Ovary (tissue), 7 donors: ENCODE measurements at regions not wholly inside any gene's neighbourhood (a gene's known extent, or its start where the extent isn't known, plus 50 kb on each side); places are given as distances from the start of the nearest gene placed in this dataset.

ENCODE experiments used
- DNase-seq, 5 donors: peaks; one replicate each; pipeline ENCODE4 v3.0.0-alpha.2; 2019 to 2020
- H3K27ac ChIP-seq, 2 donors: fragments of 200-600 bp; one replicate each; pipeline versions ENCODE4 v1.5.1 to v1.8.0; 2019 to 2022
- H3K27me3 ChIP-seq: fragments of 200-600 bp; one replicate; pipeline ENCODE4 v1.8.0; 2022
- H3K36me3 ChIP-seq: fragments of 200-600 bp; sonication (generic); one replicate; pipeline ENCODE4 v1.5.1; 2019
- H3K4me1 ChIP-seq: one replicate; pipeline ENCODE4 v1.8.1; 2013; ENCODE audit warnings: mild to moderate bottlenecking, moderate library complexity; ENCODE audit not compliant: insufficient read depth
- H3K4me3 ChIP-seq: fragments of 200-600 bp; sonication (generic); one replicate; pipeline ENCODE4 v1.5.1; 2017
- H3K9me3 ChIP-seq, 2 donors: fragments of 200-600 bp in 1 of 2; sonication (generic) in 1 of 2; one replicate each; pipeline versions ENCODE4 v1.5.1 to v1.8.1; 2013 to 2019; ENCODE audit warnings: mild to moderate bottlenecking in 1 of 2, moderate library complexity in 1 of 2
- CTCF ChIP-seq, 3 donors: fragments of 450-650 bp in 2 of 3; fragments of 200-600 bp in 1 of 3; IDR thresholded peaks; one replicate each; pipeline versions ENCODE4 v1.5.1 to v1.8.0; 2016 to 2022; ENCODE audit warnings: antibody characterized with exemption in 3 of 3, mild to moderate bottlenecking in 1 of 3
- EP300 ChIP-seq: sonication (generic); formaldehyde crosslinking; IDR thresholded peaks from one replicate; pipeline ENCODE4 v1.6.1; 2017; ENCODE audit warnings: antibody characterized with exemption
- POLR2A ChIP-seq: fragments of 450-650 bp; IDR thresholded peaks from one replicate; pipeline ENCODE4 v1.6.1; 2017; ENCODE audit warnings: antibody characterized with exemption, mild to moderate bottlenecking, moderate library complexity
- WGBS, 3 donors: extraction: QIAGEN DNeasy Blood & Tissue Kit in 1 of 3; methylation state at CpG; one replicate each; pipeline versions ENCODE4 v1.1.5 to v1.1.7; 2013 to 2017; 5-methylcytosine and 5-hydroxymethylcytosine counted together
- intact Hi-C, 4 donors: fragments of 100-400 bp; cut with DNase I; formaldehyde crosslinking; loops; one replicate each; pipeline versions ENCODE4 v1.11.0 to v1.15.1; 2022 to 2023
- donor health status: DM: no; HTN: no; CAD: no; lungs with moderate emphysema.
- donor health status: DM: no; HTN: no; CAD: no.
- donor health status: Bipolar disorder and iron deficiency.
- donor health status: DM: no; HTN: no; CAD: no.
- donor health status: DM: yes; HTN: yes; CAD: no.

GRCh38 chr1:229781453-229781852, 155.4 kb downstream of the URB2 start:
- intact Hi-C loops, result no loop called here
- Histone ChIP-seq H3K4me1 (peaks cover 7% of the 10 kb centered on the region), H3K36me3 (no peaks in the 10 kb centered on the region), H3K9me3 (no peaks in the 10 kb centered on the region), H3K27me3 (no peaks in the 10 kb centered on the region), H3K27ac (no peak overlapping the region), H3K4me3 (no peak overlapping the region)
- no peak for TF ChIP-seq CTCF (IDR thresholded peaks at IDR 0.05)
- TF ChIP-seq POLR2A, result no peak
- no peak for TF ChIP-seq EP300
- WGBS, 3 donors, result 75 to 85% (median 81%) methylated on average over 6 to 7 of the region's 7 CpGs
- no peak for DNase-seq

- no peak overlapping the region for H3K27ac ChIP-seq
- intact Hi-C loops, result no loop called here
- WGBS, 3 donors, result 88 to 95% (median 95%) methylated on average over 1 of the region's 1 CpG
Measured at GRCh38 chr1:229782469-229782868, 156.4 kb downstream of the URB2 start.

GRCh38 chr1:229784834-229785233, 158.8 kb downstream of the URB2 start:
- 95 to 100% (median 98%) methylated on average over 1 of the region's 1 CpG for WGBS, 3 donors
- Histone ChIP-seq H3K9me3 (no peaks in the 10 kb centered on the region), H3K27ac (no peak overlapping the region), H3K4me1 (no peaks in the 10 kb centered on the region), H3K36me3 (no peaks in the 10 kb centered on the region), H3K4me3 (no peak overlapping the region), H3K27me3 (no peaks in the 10 kb centered on the region)
- intact Hi-C loops, result no loop called here
- DNase-seq, result no peak
- no peak for TF ChIP-seq CTCF (IDR thresholded peaks at IDR 0.05)
- no peak for TF ChIP-seq EP300
- TF ChIP-seq POLR2A, result no peak

More at GRCh38 chr1:229782469-229782868, 156.4 kb downstream of the URB2 start:
- Histone ChIP-seq H3K9me3 (no peaks in the 10 kb centered on the region), H3K4me1 (peaks cover 7% of the 10 kb centered on the region), H3K4me3 (no peak overlapping the region), H3K27me3 (no peaks in the 10 kb centered on the region), H3K36me3 (no peaks in the 10 kb centered on the region)
- no peak for TF ChIP-seq POLR2A
- no peak for TF ChIP-seq CTCF (IDR thresholded peaks at IDR 0.05)
- TF ChIP-seq EP300, result no peak
- DNase-seq, result no peak

GRCh38 chr1:229786974-229787610, 161.0 kb downstream of the URB2 start:
- no peak overlapping the region for H3K27ac ChIP-seq
- DNase-seq, result no peak
- H3K4me3 ChIP-seq, result no peak overlapping the region
- H3K4me1 ChIP-seq, result no peaks in the 10 kb centered on the region
- intact Hi-C loops, result no loop called here
- no peaks in the 10 kb centered on the region for H3K36me3 ChIP-seq
- no peaks in the 10 kb centered on the region for H3K27me3 ChIP-seq
- H3K9me3 ChIP-seq, result no peaks in the 10 kb centered on the region
- 42 to 53% (median 46%) methylated on average over 3 of the region's 3 CpGs for WGBS, 3 donors
- TF ChIP-seq POLR2A (no peak), EP300 (no peak), CTCF (IDR thresholded peaks at IDR 0.05) (no peak)
